SU-DHL-6 (cell line): ENCODE measurements at regions not wholly inside any gene's neighbourhood (a gene's known extent, or its start where the extent isn't known, plus 50 kb on each side); places are given as distances from the start of the nearest gene placed in this dataset.

Experiments
- H2AFZ ChIP-seq: fragments of 200-600 bp; sonication (generic); 2 replicates; pipeline ENCODE4 v1.6.1; 2014; ENCODE audit warnings: low read depth, mild to moderate bottlenecking, moderate library complexity, mixed read lengths, antibody characterized with exemption, low read length; ENCODE audit not compliant: severe bottlenecking
- H3F3A ChIP-seq: fragments of 200-600 bp; shearing (Covaris generic); 2 replicates; pipeline ENCODE4 v1.6.0; 2016; ENCODE audit warnings: antibody characterized with exemption, mild to moderate bottlenecking; ENCODE audit not compliant: insufficient read depth
- H3K27ac ChIP-seq: fragments of 200-600 bp; sonication (generic); 2 replicates; pipeline ENCODE4 v1.5.1; 2016; ENCODE audit warnings: low read depth, mild to moderate bottlenecking, low read length, moderate library complexity, mixed read lengths
- H3K27me3 ChIP-seq: fragments of 200-600 bp; sonication (generic), shearing (Covaris generic); 2 replicates; pipeline ENCODE4 v1.6.0; 2014; ENCODE audit warnings: mild to moderate bottlenecking, low read length
- H3K36me3 ChIP-seq: fragments of 200-600 bp; sonication (generic); 2 replicates; pipeline ENCODE4 v1.6.1; 2014; ENCODE audit warnings: mild to moderate bottlenecking, low read length, mixed read lengths
- H3K4me2 ChIP-seq: fragments of 300-600, 200-600 bp; shearing (Covaris generic), sonication (generic); 2 replicates; pipeline ENCODE4 v1.6.0; 2014; ENCODE audit warnings: low read length, low read depth, mild to moderate bottlenecking; ENCODE audit not compliant: poor library complexity, severe bottlenecking
- H3K4me3 ChIP-seq: fragments of 200-600 bp; sonication (generic); 2 replicates; pipeline ENCODE4 v1.5.1; 2014; ENCODE audit warnings: antibody characterized with exemption, low read length, mild to moderate bottlenecking, mixed read lengths; ENCODE audit not compliant: insufficient read depth, poor library complexity, severe bottlenecking
- H3K79me2 ChIP-seq: fragments of 200-600 bp; sonication (generic); 2 replicates; pipeline ENCODE4 v1.6.1; 2014; ENCODE audit warnings: mild to moderate bottlenecking, low read length, moderate library complexity; ENCODE audit not compliant: insufficient read depth
- H3K9ac ChIP-seq: fragments of 200-600 bp; sonication (generic); 2 replicates; pipeline ENCODE4 v1.7.0; 2014; ENCODE audit warnings: mild to moderate bottlenecking, low read length
- H3K9me2 ChIP-seq: fragments of 200-600 bp; sonication (generic); replicated peaks from 2 replicates; pipeline ENCODE4 v1.6.1; 2014; ENCODE audit warnings: low read length; ENCODE audit not compliant: insufficient read depth
- H3K9me3 ChIP-seq: fragments of 200-600 bp; sonication (generic); 2 replicates; pipeline ENCODE4 v1.6.1; 2014; ENCODE audit warnings: low read length, mixed read lengths; ENCODE audit not compliant: insufficient read depth
- H4K20me1 ChIP-seq: fragments of 200-600 bp; sonication (generic); 2 replicates; pipeline ENCODE4 v1.6.1; 2014; ENCODE audit warnings: low read depth, mild to moderate bottlenecking, antibody characterized with exemption, low read length, moderate library complexity, mixed read lengths
- CTCF ChIP-seq: fragments of 200-600 bp; sonication (generic); IDR thresholded peaks from one replicate; pipeline ENCODE4 v1.5.1; 2017; ENCODE audit warnings: antibody characterized with exemption, mild to moderate bottlenecking, low read length, moderate library complexity; ENCODE audit not compliant: insufficient read depth, poor library complexity, severe bottlenecking
- EZH2phosphoT487 ChIP-seq: fragments of 200-600 bp; sonication (generic), shearing (Covaris generic); conservative IDR thresholded peaks from 2 replicates; pipeline ENCODE4 v1.6.1; 2018; ENCODE audit warnings: mild to moderate bottlenecking, antibody characterized with exemption, low read length, moderate library complexity, mixed read lengths

- Histone ChIP-seq H2AFZ (no peak overlapping the region), H3K27me3 (no peaks in the 10 kb centered on the region), H4K20me1 (no peaks in the 10 kb centered on the region), H3K79me2 (no peaks in the 10 kb centered on the region), H3K9ac (no peak overlapping the region), H3K4me3 (no peak overlapping the region), H3K9me3 (0 out of 2 replicates have a peak, but pooled peaks cover 5% of the 10 kb centered on the region), H3K36me3 (no peaks in the 10 kb centered on the region), H3K9me2 (no peaks in the 10 kb centered on the region), H3F3A (no peaks in the 10 kb centered on the region), H3K27ac (no peak overlapping the region), H3K4me2 (no peak overlapping the region)
- TF ChIP-seq EZH2phosphoT487, result no peak
- no peak for TF ChIP-seq CTCF
Measured at GRCh38 chr5:104699438-104699837, 1136.8 kb upstream of the NUDT12 start.

- Histone ChIP-seq H3K9me3 (no peaks in the 10 kb centered on the region), H3K27ac (no peak overlapping the region), H3K79me2 (no peaks in the 10 kb centered on the region), H3K9ac (no peak overlapping the region), H3K4me2 (no peak overlapping the region), H4K20me1 (no peaks in the 10 kb centered on the region), H3K4me3 (no peak overlapping the region), H3K27me3 (no peaks in the 10 kb centered on the region), H2AFZ (no peak overlapping the region), H3K36me3 (no peaks in the 10 kb centered on the region), H3F3A (no peaks in the 10 kb centered on the region), H3K9me2 (no peaks in the 10 kb centered on the region)
- no peak for TF ChIP-seq EZH2phosphoT487
- no peak for TF ChIP-seq CTCF
Measured at GRCh38 chr5:104661256-104661655, 1098.7 kb upstream of the NUDT12 start.

GRCh38 chr5:104659497-104659896 is 1096.9 kb upstream of the NUDT12 start:
- Histone ChIP-seq H3K9me2 (no peaks in the 10 kb centered on the region), H3K4me3 (no peak overlapping the region), H3K79me2 (no peaks in the 10 kb centered on the region), H3K36me3 (no peaks in the 10 kb centered on the region), H3K9ac (no peak overlapping the region), H3K9me3 (no peaks in the 10 kb centered on the region; the same call in 1 of the 2 replicates), H3K4me2 (no peak overlapping the region), H3K27me3 (no peaks in the 10 kb centered on the region), H2AFZ (no peak overlapping the region), H3K27ac (no peak overlapping the region), H3F3A (no peaks in the 10 kb centered on the region), H4K20me1 (no peaks in the 10 kb centered on the region)
- TF ChIP-seq CTCF, result no peak
- no peak for TF ChIP-seq EZH2phosphoT487
